ENCODE measurements at regions not wholly inside any gene's neighbourhood (a gene's known extent, or its start where the extent isn't known, plus 50 kb on each side); places are given as distances from the start of the nearest gene placed in this dataset.

- no peaks in the 10 kb centered on the region for H3K27me3 ChIP-seq (ENCODE audit: low read depth)
- DNase-seq: no peak
- intact Hi-C loops (cut with micrococcal nuclease): no loop called here
- no peaks in the 10 kb centered on the region for H3K36me3 ChIP-seq
- H3K4me3 ChIP-seq: no peak overlapping the region
- H3K9me3 ChIP-seq (replicated peaks): peaks cover 35% of the 10 kb centered on the region
- TF ChIP-seq, protein P1, sequence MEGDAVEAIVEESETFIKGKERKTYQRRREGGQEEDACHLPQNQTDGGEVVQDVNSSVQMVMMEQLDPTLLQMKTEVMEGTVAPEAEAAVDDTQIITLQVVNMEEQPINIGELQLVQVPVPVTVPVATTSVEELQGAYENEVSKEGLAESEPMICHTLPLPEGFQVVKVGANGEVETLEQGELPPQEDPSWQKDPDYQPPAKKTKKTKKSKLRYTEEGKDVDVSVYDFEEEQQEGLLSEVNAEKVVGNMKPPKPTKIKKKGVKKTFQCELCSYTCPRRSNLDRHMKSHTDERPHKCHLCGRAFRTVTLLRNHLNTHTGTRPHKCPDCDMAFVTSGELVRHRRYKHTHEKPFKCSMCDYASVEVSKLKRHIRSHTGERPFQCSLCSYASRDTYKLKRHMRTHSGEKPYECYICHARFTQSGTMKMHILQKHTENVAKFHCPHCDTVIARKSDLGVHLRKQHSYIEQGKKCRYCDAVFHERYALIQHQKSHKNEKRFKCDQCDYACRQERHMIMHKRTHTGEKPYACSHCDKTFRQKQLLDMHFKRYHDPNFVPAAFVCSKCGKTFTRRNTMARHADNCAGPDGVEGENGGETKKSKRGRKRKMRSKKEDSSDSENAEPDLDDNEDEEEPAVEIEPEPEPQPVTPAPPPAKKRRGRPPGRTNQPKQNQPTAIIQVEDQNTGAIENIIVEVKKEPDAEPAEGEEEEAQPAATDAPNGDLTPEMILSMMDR (IDR thresholded peaks at IDR 0.05; ENCODE audit: borderline replicate concordance): no peak
- no peaks in the 10 kb centered on the region for H3K4me1 ChIP-seq
- no peak overlapping the region for H3K27ac ChIP-seq (replicated peaks)
Measured at GRCh38 chr16:13702614-13703013, 217.3 kb upstream of the ERCC4 start.

- DNase-seq: no peak
- peaks cover 25% of the 10 kb centered on the region for H3K9me3 ChIP-seq (replicated peaks)
- H3K4me3 ChIP-seq: no peak overlapping the region
- peaks cover 4% of the 10 kb centered on the region for H3K27me3 ChIP-seq (ENCODE audit: low read depth)
- no peaks in the 10 kb centered on the region for H3K4me1 ChIP-seq
- H3K27ac ChIP-seq (replicated peaks): no peak overlapping the region
- H3K36me3 ChIP-seq: no peaks in the 10 kb centered on the region
- TF ChIP-seq, protein P1 (IDR thresholded peaks at IDR 0.05; ENCODE audit: borderline replicate concordance): no peak
- intact Hi-C loops (cut with micrococcal nuclease): no loop called here
Measured at GRCh38 chr16:13708347-13709120, 211.4 kb upstream of the ERCC4 start.

DNA sequence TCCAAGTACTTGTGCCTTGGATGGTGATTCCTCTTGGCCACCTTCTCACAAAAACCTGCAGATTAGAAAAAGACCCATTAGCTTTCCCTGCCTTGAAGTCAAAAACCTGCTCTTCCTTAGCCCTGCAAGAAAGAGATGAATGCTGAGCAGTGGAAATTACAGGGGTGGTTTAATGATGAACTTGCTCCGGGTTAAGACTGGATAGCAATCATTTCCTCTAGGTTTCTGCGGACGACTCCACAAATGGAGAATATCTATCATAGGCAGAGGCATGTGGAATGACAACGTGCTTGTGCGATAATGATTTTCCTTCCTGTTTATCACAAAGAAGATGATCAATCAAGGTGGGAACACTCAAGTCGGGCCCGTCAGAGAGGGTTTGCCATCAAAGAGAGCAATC is 201.2 kb upstream of the ERCC4 start:
- Histone ChIP-seq H3K4me3 (no peak overlapping the region), H3K9me3 (replicated peaks) (no peaks in the 10 kb centered on the region), H3K27me3 (ENCODE audit: low read depth) (peaks cover 17% of the 10 kb centered on the region), H3K36me3 (no peaks in the 10 kb centered on the region), H3K4me1 (no peaks in the 10 kb centered on the region), H3K27ac (replicated peaks) (no peak overlapping the region)
- TF ChIP-seq, protein P1 (IDR thresholded peaks at IDR 0.05; ENCODE audit: borderline replicate concordance): no peak
- no peak for DNase-seq
- intact Hi-C loops (cut with micrococcal nuclease): no loop called here

DNA sequence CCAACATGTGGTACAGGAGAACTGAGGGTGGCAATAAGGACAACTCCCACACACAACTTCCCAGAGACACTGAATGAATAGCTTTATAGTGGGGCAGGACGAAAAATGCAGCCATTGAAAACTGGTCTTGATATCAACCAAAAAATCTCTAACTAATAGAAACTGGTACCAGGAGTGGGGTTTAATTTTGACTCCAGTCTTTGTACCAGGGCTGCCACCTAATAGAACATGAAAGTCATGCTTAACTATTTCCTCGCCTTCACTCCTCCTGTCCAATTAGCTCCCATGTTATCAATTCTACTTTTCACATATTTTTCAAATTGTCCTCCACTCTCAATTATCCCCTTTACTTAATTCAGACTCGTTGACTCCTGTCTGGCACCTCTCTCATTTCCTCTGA is 192.0 kb upstream of the ERCC4 start:
- peaks cover 20% of the 10 kb centered on the region for H3K27me3 ChIP-seq (ENCODE audit: low read depth)
- H3K4me3 ChIP-seq: no peak overlapping the region
- H3K27ac ChIP-seq (replicated peaks): no peak overlapping the region
- no peaks in the 10 kb centered on the region for H3K36me3 ChIP-seq
- TF ChIP-seq, protein P1 (IDR thresholded peaks at IDR 0.05; ENCODE audit: borderline replicate concordance): no peak
- no peak for DNase-seq
- H3K4me1 ChIP-seq: no peaks in the 10 kb centered on the region
- intact Hi-C loops (cut with micrococcal nuclease): no loop called here
- H3K9me3 ChIP-seq (replicated peaks): peaks cover 23% of the 10 kb centered on the region

GRCh38 chr16:13733561-13733960 is 186.4 kb upstream of the ERCC4 start:
- no peaks in the 10 kb centered on the region for H3K36me3 ChIP-seq
- H3K27ac ChIP-seq (replicated peaks): no peak overlapping the region
- H3K4me1 ChIP-seq: no peaks in the 10 kb centered on the region
- DNase-seq: no peak
- H3K9me3 ChIP-seq (replicated peaks): peaks cover 3% of the 10 kb centered on the region
- H3K4me3 ChIP-seq: no peak overlapping the region
- TF ChIP-seq, protein P1 (IDR thresholded peaks at IDR 0.05; ENCODE audit: borderline replicate concordance): no peak
- H3K27me3 ChIP-seq (ENCODE audit: low read depth): peaks cover 28% of the 10 kb centered on the region
- intact Hi-C loops (cut with micrococcal nuclease): no loop called here
